Testis (tissue), 2 donors: ENCODE measurements at regions not wholly inside any gene's neighbourhood (a gene's known extent, or its start where the extent isn't known, plus 50 kb on each side); places are given as distances from the start of the nearest gene placed in this dataset.
"Not testable (repeated sequence)": the region's sequence is repeated elsewhere in the genome, so short reads cannot be mapped to it uniquely, and the experiment has no call there.

Source experiments
- DNase-seq: peaks from one replicate; pipeline ENCODE4 v3.0.0-alpha.2; 2019
- H3K27ac ChIP-seq, 2 donors: fragments of 200-600 bp; sonication (generic); one replicate each; pipeline ENCODE4 v1.5.1; 2019
- H3K27me3 ChIP-seq: fragments of 200-600 bp; sonication (generic); one replicate; pipeline ENCODE4 v1.5.1; 2019
- H3K36me3 ChIP-seq: fragments of 200-600 bp; sonication (generic); one replicate; pipeline ENCODE4 v1.5.1; 2017; ENCODE audit warnings: low read depth; ENCODE audit errors: missing control alignments
- H3K4me1 ChIP-seq: fragments of 200-600 bp; sonication (generic); one replicate; pipeline ENCODE4 v1.5.1; 2019
- H3K4me3 ChIP-seq, 2 donors: fragments of 200-600 bp; sonication (generic); one replicate each; pipeline ENCODE4 v1.5.1; 2017 to 2019
- H3K9me3 ChIP-seq: fragments of 200-600 bp; sonication (generic); one replicate; pipeline ENCODE4 v1.5.1; 2017
- POLR2A ChIP-seq: fragments of 450-650 bp; IDR thresholded peaks from one replicate; pipeline ENCODE4 v1.6.1; 2017; ENCODE audit warnings: antibody characterized with exemption, mild to moderate bottlenecking, moderate library complexity
- WGBS, 2 donors: methylation state at CpG; one replicate each; pipeline ENCODE4 v1.1.5; 2018; 5-methylcytosine and 5-hydroxymethylcytosine counted together
- intact Hi-C: fragments of 100-400 bp; cut with DNase I; formaldehyde crosslinking; loops from one replicate; pipeline ENCODE4 v1.15.1; 2023; ENCODE audit warnings: low total_unique reads
- TF ChIP-seq, protein P1 (sequence below), 3 experiments: fragments of 450-650 bp in 2 of 3; fragments of 200-600 bp in 1 of 3; sonication (generic) in 1 of 3; IDR thresholded peaks; one replicate each; pipeline ENCODE4 v1.5.1; 2016 to 2019; ENCODE audit warnings: antibody characterized with exemption in 3 of 3, mild to moderate bottlenecking in 2 of 3, moderate library complexity in 1 of 3

DNA sequence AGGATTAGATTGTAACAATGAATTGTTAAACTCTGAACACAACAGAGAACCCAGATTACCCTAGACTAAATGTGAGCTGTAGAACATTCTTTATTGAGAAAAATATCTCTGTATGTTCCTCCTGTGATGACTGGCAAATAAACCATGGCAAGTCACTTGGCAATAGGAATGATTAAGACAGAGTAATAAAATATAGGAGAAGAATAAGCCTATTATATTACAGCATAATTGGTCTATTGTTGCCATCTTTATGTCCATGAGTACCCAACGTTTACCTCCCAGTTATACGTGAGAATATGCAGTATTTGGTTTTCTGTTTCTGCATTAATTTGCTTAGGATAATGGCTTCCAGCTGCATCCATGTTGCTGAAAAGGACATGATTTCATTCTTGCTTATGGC lies 211.2 kb upstream of the AVPR1A start:
- intact Hi-C loops, result no loop called here
- Histone ChIP-seq H3K36me3 (no peaks in the 10 kb centered on the region), H3K27me3 (no peaks in the 10 kb centered on the region), H3K9me3 (no peaks in the 10 kb centered on the region), H3K4me1 (no peaks in the 10 kb centered on the region), H3K27ac (no peak overlapping the region), H3K4me3 (no peak overlapping the region)
- no peak for TF ChIP-seq POLR2A
- TF ChIP-seq, protein P1, sequence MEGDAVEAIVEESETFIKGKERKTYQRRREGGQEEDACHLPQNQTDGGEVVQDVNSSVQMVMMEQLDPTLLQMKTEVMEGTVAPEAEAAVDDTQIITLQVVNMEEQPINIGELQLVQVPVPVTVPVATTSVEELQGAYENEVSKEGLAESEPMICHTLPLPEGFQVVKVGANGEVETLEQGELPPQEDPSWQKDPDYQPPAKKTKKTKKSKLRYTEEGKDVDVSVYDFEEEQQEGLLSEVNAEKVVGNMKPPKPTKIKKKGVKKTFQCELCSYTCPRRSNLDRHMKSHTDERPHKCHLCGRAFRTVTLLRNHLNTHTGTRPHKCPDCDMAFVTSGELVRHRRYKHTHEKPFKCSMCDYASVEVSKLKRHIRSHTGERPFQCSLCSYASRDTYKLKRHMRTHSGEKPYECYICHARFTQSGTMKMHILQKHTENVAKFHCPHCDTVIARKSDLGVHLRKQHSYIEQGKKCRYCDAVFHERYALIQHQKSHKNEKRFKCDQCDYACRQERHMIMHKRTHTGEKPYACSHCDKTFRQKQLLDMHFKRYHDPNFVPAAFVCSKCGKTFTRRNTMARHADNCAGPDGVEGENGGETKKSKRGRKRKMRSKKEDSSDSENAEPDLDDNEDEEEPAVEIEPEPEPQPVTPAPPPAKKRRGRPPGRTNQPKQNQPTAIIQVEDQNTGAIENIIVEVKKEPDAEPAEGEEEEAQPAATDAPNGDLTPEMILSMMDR (IDR thresholded peaks at IDR 0.05), result no peak
- no peak for DNase-seq
- 83 to 91% methylated on average over 2 of the region's 2 CpGs for WGBS, 2 donors

DNA sequence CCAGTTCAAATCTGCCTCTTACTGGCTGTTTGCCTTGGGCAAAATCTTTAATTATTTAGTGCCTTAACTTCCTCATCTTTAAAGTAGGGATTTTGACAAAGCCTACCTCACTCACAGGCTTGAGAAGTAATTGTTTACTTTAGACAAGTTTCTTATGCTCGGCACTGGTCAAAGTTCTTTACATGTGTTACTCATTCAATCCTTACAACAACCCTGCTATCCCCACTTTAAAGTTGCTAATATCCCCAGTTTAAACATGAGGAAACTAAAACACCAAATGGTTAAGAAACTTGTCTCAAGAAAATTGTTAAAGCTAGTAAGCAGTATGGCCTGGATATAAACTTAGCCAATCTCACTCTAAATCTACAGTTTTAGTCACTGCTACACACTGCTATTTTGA lies 204.0 kb upstream of the AVPR1A start:
- WGBS, 2 donors, result 80 to 94% methylated on average over 1 of the region's 1 CpG
- Histone ChIP-seq H3K27me3 (no peaks in the 10 kb centered on the region), H3K4me3 (no peak overlapping the region), H3K4me1 (no peaks in the 10 kb centered on the region), H3K36me3 (no peaks in the 10 kb centered on the region), H3K9me3 (no peaks in the 10 kb centered on the region), H3K27ac (no peak overlapping the region)
- TF ChIP-seq, protein P1 (IDR thresholded peaks at IDR 0.05), result no peak
- no peak for TF ChIP-seq POLR2A
- intact Hi-C loops, result no loop called here
- DNase-seq, result no peak

DNA sequence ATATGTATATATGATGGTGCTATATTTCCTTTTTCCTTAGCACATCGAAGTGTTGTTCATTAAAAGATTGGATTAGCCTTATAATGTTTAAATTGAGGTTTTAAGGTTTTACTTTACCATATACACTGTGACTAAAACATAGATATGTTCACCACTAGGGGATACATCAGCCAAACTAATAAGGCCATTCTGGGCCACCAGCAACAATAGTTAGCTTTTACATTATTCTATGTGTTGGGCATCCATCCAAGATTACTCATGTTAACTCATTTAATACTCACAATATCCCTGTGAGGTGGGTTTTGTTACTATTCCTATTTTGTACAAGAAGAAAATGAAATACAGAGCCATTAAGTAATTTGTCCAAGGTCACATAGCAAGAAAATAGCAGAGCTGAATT lies 202.6 kb upstream of the AVPR1A start:
- Histone ChIP-seq H3K9me3 (no peaks in the 10 kb centered on the region), H3K36me3 (no peaks in the 10 kb centered on the region), H3K27ac (no peak overlapping the region), H3K4me1 (no peaks in the 10 kb centered on the region), H3K4me3 (no peak overlapping the region), H3K27me3 (no peaks in the 10 kb centered on the region)
- WGBS, 2 donors, result 88 to 100% methylated on average over 1 of the region's 1 CpG
- intact Hi-C loops, result no loop called here
- no peak for DNase-seq
- TF ChIP-seq, protein P1 (IDR thresholded peaks at IDR 0.05), result no peak
- TF ChIP-seq POLR2A, result no peak

DNA sequence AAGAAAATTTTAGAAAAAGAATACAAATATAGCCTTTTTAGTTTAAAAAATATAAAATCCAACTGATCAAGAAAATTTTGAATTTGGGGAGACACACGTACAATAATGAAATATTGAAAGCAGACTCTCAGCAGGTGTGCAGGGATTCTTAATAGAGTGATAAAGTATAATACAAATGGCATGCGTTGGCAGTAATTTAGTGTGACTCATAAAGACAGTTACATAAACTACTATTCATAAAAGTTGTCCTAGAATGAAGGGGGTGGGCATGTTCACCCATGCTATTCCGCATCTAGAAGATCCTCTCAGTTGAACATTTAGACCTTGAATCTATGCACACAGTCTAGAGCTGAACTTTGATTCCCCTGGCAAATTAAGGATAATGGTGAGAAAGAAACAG lies 200.4 kb upstream of the AVPR1A start:
- intact Hi-C loops, result no loop called here
- WGBS, 2 donors, result 89 to 91% methylated on average over 3 of the region's 3 CpGs

DNA sequence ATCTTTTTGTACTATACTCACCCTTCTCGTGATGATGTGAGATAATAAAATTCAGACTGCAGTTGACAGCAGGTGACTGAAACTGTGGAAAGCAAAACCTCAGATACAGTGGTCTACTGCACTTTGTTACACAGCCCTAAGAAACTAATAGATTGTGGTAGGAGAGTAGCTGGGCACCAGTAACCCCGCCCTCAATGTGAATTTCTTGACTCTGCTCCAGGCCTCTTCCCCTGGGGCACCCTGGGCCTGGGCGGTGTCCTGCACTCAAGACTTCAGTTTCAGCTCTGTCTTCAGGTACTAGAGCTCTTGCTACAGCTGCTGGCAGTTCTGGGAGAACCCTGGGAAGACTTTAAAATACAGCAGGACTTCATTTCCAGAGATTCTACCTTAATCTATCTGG lies 197.6 kb upstream of the AVPR1A start:
- TF ChIP-seq, protein P1 (IDR thresholded peaks at IDR 0.05), result no peak
- no peak for TF ChIP-seq POLR2A
- Histone ChIP-seq H3K27ac (no peak overlapping the region), H3K36me3 (no peaks in the 10 kb centered on the region), H3K27me3 (no peaks in the 10 kb centered on the region), H3K4me3 (no peak overlapping the region), H3K9me3 (no peaks in the 10 kb centered on the region), H3K4me1 (no peaks in the 10 kb centered on the region)
- no peak for DNase-seq
- WGBS, 2 donors, result 69% methylated on average over 3 of the region's 3 CpGs
- intact Hi-C loops, result no loop called here

More for the DNA sequence above, 200.4 kb upstream of the AVPR1A start:
- H3K27ac ChIP-seq, result no peak overlapping the region
- H3K9me3 ChIP-seq, result no peaks in the 10 kb centered on the region
- no peaks in the 10 kb centered on the region for H3K36me3 ChIP-seq
- no peaks in the 10 kb centered on the region for H3K27me3 ChIP-seq
- TF ChIP-seq, protein P1 (IDR thresholded peaks at IDR 0.05), result no peak
- TF ChIP-seq POLR2A, result no peak
- H3K4me3 ChIP-seq, result no peak overlapping the region
- DNase-seq, result no peak
- no peaks in the 10 kb centered on the region for H3K4me1 ChIP-seq

DNA sequence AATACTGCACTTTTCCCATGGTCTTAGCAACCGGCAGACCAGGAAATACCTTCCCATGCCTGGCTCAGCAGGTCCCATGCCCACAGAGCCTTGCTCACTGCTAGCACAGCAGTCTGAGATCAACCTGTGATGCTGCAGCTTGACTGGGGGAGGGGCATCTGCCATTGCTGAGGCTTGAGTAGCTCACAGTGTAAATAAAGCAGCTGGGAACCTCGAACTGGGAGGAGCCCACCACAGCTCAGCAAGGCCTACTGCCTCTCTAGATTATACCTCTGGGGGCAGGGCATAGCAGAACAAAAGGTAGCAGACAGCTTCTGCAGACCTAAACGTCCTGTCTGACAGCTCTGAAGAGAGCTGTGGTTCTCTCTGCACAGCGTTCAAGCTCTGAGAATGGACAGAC lies 186.2 kb upstream of the AVPR1A start:
- H3K27me3 ChIP-seq, DNase-seq, H3K4me1 ChIP-seq, H3K9me3 ChIP-seq, H3K27ac ChIP-seq, H3K4me3 ChIP-seq, H3K36me3 ChIP-seq, intact Hi-C loops: not testable (repeated sequence)
- WGBS, 2 donors, result 29 to 56% methylated on average over 1 to 4 of the region's 4 CpGs
